ENCODE measurements at regions not wholly inside any gene's neighbourhood (a gene's known extent, or its start where the extent isn't known, plus 50 kb on each side); places are given as distances from the start of the nearest gene placed in this dataset.
"Not testable (repeated sequence)": the region's sequence is repeated elsewhere in the genome, so short reads cannot be mapped to it uniquely, and the experiment has no call there.

DNA sequence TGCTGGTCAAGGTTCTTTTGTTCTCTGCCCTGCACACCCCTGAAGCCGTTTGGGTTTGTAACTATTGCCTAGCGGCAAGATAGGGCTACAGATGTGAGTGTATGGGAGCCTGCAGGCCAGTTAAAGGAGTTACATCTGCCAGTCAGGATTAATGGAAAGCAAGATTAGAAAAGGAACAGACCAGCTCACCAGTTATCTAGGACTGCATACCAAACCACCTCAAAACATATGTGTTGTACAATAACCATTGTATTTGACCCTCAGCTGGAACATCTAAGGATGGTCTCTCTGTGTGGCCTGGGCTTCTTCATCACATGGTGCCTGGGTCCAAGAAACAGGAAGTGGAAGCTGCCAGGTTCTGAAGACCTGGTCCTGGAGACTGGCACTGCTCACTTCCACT lies 52.5 kb upstream of the FBXO28 start:
- DNase-seq: no peak

DNA sequence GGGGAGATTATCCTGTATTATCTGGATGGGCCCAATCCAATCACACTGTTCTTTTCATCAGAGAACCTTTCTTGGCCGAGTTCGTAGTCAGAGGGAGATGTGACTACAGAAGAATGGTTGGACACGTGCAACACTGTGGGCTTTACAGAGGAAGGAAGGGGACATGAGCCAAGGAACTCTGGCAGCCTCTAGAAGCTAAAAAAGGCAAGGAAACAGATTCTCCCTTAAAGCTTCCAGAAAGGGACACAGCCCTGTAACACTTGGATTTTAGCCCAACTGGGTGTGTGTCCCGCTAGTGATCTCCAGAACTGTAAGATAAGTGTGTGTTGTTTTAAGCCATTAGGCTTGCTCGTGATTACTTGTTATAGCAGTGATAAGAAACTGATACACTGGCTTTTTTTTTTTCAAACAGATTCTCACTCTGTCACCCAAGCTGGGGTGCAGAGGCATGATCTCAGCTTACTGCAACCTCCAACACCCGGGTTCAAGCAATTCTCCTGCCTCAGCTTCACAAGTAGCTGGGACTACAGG lies 53.9 kb upstream of the FBXO28 start:
- no peak for DNase-seq

DNA sequence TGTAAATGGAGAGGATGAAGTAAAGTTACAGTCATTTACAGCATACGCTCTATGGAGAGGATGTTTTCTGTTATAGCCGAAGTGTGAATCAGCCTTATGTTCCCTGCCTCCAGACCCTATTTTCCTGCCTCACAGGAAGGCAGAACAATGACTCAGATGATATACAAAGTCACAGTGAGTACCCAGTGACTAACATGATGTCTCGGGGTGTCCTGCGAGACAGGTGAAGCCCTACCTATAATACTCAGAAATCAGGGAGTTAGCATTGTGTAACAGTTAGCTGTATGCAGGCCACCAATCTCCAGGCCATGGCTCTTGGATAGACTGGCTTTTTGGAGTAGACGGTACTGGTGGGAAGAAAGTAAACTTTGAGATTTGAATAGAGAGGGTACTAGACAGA lies 55.6 kb upstream of the FBXO28 start:
- DNase-seq: no peak

DNA sequence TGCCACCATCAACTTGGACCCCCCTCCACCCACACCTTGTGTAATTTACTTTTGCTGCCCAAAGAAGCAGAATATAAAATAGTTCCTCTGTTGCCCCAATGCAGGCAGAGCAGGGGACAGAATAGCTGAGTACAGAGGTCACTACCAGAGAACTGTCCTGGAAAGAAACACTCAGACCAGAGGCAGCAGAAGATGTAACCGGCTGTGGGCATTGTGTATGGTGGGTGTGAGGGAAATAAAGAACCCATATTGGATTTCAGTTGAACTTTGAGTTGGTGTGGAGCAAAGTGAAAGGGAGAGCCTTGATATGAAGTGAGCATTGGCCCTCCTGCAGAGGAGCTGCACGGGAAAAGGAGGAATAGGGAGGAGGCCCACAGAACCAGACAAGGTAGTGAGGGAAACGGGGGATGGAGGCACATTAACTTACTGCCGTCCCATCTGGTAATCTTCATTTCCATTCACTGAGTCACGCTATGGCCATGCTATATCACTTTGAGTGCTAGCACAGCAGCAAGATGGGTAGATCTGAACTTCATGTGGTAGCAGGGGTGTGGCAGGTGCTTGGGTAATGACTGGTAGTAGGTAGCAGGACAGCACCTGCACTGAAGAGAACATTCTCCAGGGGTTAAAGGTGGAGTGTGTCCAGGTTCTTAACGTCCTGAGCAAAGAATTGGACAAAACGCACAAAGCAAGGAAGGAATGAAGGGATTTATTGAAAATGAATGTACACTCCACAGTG lies 56.3 kb upstream of the FBXO28 start:
- DNase-seq: no peak

DNA sequence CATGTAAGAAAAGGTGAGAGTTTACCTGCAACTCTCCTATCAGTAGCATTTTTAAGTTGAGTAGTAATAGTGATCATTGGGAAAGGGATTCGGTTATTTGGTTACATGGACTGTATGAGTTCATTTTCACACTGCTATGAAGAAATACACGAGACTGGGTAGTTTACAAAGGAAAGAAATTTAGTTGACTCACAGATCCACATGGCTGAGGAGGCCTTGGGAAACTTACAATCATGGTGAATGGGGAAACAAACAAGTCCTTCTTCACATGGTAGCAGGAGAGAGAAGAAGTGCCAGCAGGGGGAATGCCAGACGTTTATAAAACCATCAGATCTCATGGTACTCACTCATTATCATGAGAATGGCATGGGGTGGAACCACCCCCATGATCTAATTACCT lies 59.3 kb upstream of the FBXO28 start:
- DNase-seq: no peak

DNA sequence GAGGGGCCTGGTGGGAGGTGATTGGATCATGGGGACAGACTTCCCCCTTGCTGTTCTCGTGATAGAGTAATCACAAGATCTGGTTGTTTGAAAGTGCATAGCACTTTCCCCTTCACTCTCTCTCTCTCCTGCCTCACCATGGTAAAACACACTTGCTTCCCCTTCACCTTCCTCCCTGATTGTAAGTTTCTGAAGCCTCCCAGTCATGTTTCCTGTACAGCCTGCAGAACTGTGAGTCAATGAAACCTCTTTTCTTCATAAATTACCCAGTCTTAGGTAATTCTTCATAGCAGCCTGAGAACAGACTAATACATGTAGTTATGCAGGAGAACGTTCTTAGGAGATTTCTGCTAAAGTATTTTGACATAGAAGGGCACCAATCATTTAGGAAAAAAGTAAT lies 59.9 kb upstream of the FBXO28 start:
- no peak for DNase-seq

DNA sequence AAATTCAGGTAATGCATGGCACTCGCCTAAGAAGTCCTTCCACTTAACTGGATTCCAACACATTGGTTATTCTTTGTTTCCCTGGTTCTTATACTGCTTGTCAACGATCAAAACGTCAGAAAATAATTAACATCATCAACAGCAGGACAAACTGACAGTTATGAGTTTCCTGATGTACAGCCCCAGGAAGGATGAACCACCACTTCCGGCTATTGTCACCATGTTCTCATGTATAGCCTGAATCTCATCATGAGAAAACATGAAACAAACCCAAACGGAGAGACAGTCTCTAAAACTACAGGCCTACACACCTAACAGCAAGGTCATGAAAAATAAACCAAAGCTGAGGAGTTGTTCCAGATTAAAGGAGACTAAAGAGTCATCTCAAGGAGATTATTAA lies 60.5 kb upstream of the FBXO28 start:
- no peak for DNase-seq

DNA sequence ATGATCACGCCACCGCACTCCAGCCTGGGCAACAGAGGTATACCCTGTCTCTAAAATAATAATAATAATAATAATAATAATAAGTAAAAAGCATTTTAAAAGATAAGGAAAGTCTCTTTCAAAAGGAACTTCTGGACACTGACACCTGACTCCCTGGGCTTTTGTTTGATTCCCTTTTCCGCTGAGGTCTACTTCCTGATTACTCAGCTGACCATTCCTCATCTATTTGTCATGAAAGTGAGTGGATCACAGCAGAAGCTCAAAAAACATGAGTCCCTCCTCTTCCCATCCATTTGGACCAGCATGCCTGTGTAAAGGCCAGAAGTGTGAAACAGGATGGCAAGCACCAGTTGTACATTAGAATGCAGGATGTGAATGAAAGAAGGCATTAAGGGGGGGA lies 61.1 kb upstream of the FBXO28 start:
- peak; percentile 40 for DNase-seq

DNA sequence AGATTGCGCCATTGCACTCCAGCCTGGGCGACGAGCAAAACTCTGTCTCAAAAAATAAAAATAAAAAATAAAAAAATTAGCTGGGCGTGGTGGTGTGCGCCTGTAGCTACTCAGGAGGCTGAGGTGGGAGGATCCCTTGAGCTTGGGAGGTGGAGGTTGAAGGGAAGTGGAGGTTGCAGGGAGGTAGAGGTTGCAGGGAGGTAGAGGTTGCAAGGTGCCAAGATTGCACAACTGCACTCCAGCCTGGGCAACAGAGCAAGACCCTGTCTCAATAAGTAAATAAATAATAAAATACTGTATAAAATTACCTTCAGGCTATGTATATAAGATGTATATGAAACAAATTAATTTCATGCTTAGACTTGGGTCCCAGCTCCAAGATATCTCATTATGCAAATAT lies 62.1 kb upstream of the FBXO28 start:
- DNase-seq: not testable (repeated sequence)

DNA sequence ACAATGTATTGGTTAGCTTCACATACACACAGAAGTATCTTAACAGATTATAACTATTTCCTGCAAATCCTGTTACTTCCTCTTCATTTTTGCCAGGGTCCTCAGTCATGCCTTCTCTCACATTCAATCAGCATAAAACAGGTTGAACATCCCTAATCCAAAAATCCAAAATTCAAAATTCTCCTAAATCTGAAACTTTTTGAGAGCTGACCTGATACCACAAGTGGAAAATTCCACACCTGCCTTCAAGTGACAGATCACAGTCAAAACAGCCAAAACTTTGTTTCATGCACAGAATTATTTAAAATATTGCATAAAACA lies 62.9 kb upstream of the FBXO28 start:
- no peak for DNase-seq

DNA sequence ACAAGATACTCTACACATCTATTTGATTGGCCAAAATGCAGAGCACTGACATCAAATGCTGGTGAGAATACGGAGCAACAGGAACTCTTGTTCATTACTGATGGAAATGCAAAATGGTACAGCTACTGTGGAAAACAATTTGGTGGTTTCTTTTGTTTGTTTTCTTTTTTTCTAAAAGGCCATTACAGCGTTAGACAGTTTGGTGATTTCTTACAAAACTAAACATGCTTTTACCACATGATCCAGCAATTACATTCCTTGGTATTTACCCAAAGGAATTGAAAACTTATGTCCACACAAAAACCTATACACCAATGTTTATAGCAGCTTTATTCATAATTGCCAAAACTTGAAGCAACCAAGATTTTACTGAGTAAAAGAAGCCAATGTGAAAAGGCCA lies 66.4 kb upstream of the FBXO28 start:
- no peak for DNase-seq

DNA sequence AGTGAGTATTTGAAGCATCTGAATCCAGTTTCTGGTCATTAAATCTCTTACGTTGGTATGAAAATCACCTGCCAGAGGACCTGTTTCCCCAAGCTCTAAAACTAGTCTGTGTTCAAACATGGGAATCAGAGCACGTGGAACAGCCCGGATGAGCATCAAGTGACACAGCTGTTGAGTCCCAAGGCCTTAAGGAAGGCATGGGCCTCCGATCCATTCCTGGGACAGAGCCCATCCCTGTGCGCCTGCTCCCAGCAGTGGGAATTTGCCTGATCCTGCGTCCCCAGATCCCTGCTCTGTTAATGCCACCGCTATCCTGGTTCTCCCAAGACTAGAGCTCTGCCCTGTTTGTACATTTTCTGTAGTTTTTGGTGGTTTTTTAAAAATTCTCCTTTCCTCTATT lies 68.4 kb upstream of the FBXO28 start:
- no peak for DNase-seq

DNA sequence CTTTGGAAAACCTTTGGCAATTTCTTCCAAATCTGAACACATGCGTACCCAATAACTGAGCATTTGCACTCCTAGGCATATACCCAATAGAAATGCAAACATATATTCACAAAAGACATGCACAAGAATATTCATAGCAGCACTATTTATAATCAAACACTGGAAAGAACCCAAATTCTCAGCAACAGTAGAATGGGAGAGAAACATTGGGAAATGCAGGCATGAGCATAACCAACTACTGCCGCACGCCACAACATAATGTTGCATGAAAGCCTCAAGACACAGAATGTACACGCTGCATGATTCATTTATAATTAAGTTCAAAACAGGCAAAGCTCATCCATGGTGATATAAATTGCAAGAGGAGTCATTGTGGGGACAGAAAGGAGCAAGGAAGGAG lies 69.5 kb upstream of the FBXO28 start:
- no peak for DNase-seq

DNA sequence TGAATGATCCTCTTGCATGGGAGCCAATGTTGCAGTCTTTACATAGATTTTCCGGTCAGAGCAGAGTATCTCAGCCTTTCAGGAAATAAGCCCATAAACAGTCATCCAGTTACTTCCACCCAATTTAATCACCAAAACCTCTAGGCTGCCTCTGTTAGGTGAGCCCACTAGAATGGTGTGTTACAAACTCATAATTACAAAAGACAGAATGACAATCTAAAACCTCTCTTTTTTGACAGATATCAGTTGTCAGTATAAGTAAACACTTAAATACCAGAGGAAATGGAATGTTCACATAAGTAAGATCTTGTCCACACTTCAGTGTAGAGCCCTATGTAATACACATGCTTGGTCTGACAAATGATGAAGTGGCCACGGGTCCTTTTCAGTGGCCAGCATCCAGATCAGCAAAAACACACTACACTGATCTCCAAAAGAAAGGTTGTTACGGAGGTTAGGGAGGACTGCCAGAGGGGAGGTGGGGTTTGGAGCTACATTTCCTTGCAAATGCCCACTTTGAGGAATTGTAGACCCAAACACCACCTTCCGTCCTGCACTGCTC lies 71.3 kb upstream of the FBXO28 start:
- no peak for DNase-seq

DNA sequence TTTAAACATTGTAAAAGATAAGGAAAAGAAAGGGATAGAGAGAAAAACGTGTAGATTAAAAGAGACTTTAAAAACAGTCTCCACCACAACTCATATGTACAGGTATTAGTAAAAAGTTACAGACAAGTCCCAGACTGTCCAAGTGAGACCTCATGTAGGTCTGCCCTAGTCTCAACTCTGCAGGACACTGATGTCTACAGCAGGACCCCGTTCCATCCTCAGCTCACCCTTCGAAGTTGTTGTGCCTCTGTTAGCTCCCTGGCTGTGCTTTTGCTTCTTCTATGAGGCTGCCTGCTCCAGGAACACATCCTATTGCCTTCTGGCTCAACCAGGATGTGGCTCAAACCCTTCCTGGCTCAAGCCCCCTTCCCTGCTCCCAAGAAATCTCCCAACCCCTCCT lies 72.9 kb upstream of the FBXO28 start:
- DNase-seq: no peak

DNA sequence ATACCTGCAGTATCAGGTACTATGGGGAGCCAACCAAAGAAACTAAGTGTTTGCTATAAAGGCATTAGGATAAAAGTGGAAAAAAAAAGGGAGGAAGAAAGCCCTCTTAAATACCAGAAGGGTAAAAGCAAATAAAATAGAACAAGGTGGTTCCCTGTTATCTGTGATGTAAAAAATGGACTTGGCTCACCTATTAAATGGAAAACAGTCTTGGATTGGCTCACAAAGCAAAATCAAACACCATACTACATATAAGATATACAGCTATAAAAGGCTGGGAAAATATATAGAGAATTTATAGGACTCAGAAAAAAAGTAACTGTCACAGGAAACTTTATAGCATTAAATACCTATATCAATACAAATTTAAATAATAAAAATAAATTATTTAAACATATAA lies 73.5 kb upstream of the FBXO28 start:
- not testable (repeated sequence) for DNase-seq

DNA sequence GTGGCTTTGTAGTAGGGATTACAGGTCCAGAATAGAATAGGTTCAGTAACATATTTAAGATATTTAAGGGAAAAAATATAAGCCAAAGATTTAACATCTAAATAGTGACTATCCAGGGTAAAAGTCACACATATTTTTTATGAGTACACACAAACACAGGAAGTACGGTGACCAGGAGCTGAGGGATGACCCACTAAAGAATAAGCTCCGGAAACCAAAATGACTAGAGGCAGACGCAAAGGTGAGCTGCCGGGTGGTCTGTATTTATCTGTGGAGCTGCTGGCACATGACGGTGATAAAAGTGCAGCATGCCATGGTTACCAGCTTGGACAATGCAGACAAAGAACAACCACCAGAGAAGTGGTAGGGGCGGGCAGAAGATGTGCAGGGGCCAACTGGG lies 73.9 kb upstream of the FBXO28 start:
- not testable (repeated sequence) for DNase-seq

DNA sequence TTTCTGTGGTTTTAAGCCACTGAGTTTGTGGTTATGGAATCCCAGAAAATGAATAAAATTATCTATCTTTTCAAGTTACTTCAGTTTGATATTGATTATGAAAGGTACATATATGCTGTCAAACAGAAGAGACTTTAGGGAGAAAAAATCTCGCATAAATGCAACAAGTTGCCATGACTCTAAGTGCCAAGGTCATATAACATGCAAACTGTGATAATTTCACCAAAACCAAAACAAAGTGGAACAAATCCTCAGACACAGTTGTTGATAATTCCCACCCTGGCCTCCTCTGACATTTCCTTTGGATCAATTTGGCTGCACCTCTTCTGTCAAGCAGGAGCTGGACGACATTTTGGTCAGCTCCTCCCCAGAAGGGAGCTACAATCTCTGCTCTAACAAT lies 75.1 kb upstream of the FBXO28 start:
- not testable (repeated sequence) for DNase-seq

DNA sequence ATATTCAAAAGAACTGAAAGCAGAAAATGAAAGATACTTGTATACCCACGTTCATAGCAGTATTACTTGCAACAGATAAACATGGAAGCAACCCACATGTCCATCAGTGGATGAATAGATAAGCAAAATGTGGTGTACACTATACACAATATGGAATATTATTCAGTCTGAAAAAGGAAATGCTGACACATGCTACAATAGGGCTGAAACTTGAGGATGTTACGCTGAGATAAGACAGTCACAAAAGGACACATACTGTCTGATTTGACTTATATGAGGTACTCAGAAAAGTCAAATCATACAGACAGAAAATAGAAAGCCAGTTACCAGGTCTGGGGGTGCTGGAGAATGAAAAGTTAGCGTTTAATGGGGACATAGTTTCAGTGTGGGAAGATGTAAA lies 76.5 kb upstream of the FBXO28 start:
- not testable (repeated sequence) for DNase-seq

DNA sequence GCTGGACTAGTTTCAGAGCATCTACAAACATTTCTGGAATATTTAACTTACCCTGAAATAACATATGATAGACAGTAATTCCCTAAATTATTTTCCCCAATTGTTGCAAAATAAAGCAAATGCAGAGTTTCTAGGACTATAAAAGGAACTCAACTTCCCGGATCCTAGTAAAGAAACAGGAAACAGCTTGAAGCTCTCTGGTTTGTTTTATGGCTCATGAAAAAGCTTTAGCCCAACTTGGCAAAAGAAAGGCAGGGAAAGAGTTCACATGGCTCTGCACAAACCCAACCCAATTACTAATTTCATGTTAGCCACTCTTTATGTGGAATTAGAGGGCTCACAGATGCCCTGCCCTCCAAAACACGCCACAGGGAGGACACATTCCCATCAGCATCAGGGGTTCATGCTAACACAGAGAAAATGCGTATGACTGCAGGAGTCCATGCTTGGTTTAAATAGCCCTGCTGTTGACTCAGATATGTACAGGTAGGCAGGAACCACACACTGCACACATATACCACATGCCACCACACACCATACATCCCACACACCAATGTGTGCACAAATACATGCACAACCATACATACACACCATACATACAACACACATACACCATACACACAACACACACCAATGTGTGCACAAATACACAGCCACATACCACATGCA lies 81.2 kb upstream of the FBXO28 start:
- DNase-seq: not testable (repeated sequence)

DNA sequence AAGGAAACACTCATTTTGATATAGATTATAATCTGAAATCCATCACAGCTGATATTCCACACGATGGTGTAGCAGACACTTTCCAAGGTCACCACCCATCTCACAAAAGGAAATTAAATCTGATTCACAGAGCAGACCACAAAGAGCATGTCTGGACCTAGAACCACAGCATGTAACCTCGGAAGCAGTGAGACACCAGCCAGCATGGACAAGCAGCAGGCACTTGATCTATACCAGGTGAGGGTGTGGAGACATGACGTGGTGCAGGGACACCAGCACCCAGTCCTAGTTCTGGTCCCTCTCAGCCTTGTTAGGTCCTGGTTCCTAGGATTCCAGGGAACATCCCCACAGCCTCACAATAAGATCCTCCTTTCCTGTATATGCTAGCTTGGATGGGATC lies 81.9 kb upstream of the FBXO28 start:
- not testable (repeated sequence) for DNase-seq

DNA sequence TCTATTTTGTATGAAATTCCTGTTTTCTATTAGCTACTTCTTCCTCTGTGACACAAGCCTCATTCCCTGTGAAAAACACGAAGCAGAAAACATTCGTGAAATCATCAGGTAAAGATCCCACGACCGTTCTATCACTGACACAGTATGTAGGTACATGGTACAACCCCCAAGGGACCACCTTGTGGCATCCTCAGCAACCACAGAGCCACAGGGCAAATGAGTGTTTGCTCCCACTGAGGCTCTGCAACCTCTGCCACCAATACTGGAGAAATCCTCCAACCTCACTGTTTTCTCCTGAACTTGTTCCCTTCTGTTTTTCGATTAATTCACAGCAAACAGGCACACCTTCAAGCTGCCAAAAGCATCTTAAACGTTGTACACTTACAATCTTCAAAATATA lies 83.7 kb upstream of the FBXO28 start:
- DNase-seq: not testable (repeated sequence)

DNA sequence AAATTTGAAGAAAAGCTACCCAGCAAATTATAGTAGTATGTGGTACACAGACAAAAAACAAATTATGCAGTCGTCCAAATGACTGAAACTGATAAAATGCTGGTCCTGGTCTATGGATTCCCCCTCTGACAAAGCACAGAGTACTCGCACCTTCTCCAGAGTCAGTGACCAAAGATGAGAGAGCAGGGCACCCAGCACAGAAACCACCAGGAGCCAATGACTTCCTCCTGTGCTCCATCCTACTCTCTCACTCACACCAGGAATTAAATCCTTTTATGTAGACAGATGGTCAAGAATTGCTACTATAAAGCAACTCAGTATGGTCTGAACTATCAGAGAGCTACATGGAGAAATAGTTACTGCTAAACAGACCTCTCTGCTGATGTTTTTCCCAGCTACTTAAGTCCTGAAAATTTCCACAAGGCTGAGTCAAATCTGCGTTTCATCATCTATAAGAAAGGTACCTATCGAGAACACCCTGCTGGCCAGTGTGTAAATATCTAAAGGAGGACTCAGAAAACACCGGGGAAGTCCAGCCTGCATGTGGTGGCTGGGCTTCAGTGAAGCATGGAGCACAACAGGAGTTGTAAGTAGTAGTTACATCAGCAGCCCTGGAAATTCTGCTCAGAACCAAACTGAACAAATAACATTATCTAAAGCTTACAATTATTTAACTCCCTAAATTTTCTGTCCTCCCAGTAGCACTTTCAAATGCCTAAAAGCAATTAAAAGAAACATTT lies 84.5 kb upstream of the FBXO28 start:
- DNase-seq: not testable (repeated sequence)

DNA sequence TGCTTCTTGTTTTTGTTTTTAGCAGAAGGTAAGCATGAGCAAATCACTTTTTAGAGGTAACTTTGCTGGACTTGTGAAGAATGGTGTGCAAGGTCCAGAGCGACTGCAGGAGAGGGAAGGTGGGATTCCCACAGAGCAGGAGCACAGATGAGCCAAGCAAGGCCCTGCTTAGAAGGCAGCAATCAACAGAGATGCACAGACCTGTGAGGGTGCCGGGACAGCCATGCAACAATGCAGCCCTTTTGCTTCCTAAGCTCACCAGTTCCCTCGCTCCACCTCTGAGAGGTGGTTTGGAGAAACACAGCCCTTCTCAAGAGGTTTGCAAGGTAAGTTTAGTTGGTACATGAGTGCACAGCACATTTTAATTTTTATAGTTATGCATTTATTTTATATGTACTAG lies 85.1 kb upstream of the FBXO28 start:
- not testable (repeated sequence) for DNase-seq

All from amniotic stem cell (primary cell).